ENCODE measurements at regions not wholly inside any gene's neighbourhood (a gene's known extent, or its start where the extent isn't known, plus 50 kb on each side); places are given as distances from the start of the nearest gene placed in this dataset.

DNA sequence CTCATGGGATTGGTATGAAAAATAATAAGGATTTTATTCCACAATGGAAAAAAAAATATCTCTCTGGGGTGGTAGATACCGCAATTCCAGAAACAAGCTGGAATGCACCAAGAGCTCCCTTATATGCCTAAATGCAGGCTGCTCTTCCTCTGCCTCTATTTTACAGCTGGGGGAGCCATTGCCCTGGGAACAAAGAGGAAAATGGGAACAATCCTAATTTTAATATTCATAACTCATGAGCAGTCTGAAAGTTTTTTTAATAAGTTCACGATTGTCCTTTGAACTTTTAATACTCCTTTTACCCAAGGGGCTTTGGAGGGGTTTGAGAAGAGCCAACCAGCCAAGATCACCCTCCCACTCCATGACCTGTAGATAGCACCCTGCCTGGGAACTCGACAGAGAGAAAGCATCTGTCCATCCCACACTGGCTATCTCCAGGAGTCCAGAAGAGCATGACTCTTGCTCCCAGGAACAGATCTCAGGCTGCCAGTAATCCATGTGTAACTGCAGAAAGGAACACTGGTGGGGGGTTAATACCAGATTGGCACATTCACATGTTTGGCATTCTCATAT lies 74.7 kb downstream of the CD83 start:
- 54 to 68% (median 65%) methylated on average over 3 of the region's 3 CpGs for WGBS, 3 donors
- no peaks in the 10 kb centered on the region for H3K9me3 ChIP-seq
- DNase-seq (no peak), ATAC-seq (no peak)
- no peaks in the 10 kb centered on the region for H3K27me3 ChIP-seq (ENCODE audit: insufficient read depth in 3 of 3, low read length in 2 of 3)
- H3K4me1 ChIP-seq: no peaks in the 10 kb centered on the region
- no peak overlapping the region for H3K27ac ChIP-seq
- no peaks in the 10 kb centered on the region for H3K36me3 ChIP-seq (ENCODE audit: insufficient read depth in 1 of 2, low read depth in 1 of 2)
- intact Hi-C loops (cut with DNase I): no loop called here
- no peak overlapping the region for H3K4me3 ChIP-seq
- TF ChIP-seq, protein P1, sequence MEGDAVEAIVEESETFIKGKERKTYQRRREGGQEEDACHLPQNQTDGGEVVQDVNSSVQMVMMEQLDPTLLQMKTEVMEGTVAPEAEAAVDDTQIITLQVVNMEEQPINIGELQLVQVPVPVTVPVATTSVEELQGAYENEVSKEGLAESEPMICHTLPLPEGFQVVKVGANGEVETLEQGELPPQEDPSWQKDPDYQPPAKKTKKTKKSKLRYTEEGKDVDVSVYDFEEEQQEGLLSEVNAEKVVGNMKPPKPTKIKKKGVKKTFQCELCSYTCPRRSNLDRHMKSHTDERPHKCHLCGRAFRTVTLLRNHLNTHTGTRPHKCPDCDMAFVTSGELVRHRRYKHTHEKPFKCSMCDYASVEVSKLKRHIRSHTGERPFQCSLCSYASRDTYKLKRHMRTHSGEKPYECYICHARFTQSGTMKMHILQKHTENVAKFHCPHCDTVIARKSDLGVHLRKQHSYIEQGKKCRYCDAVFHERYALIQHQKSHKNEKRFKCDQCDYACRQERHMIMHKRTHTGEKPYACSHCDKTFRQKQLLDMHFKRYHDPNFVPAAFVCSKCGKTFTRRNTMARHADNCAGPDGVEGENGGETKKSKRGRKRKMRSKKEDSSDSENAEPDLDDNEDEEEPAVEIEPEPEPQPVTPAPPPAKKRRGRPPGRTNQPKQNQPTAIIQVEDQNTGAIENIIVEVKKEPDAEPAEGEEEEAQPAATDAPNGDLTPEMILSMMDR (IDR thresholded peaks at IDR 0.05): no peak

DNA sequence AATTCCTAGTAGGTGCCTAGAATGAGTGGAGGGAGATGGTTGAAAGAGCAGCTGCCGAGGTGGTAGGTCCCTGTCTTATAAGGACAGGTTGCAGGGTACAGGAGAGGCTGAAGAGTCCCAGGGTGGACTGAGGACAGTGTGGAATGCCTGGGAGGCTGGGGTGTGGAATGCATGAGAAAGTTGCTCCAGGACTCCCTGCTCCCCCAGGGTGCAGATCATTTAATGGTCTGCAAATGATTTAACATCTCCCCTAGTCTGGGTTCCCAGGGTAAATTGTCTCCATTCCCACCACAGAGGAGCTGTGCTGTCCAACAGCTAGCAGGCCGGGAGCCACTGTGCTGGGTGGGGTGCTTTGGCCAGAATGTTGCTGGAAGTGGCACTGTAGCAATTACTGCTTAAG lies 76.0 kb downstream of the CD83 start:
- 70 to 81% (median 79%) methylated on average over 2 of the region's 2 CpGs for WGBS, 3 donors
- Histone ChIP-seq H3K27ac (no peak overlapping the region), H3K27me3 (ENCODE audit: insufficient read depth in 3 of 3, low read length in 2 of 3) (no peaks in the 10 kb centered on the region), H3K9me3 (no peaks in the 10 kb centered on the region), H3K4me1 (no peaks in the 10 kb centered on the region), H3K4me3 (no peak overlapping the region), H3K36me3 (ENCODE audit: insufficient read depth in 1 of 2, low read depth in 1 of 2) (no peaks in the 10 kb centered on the region)
- TF ChIP-seq, protein P1 (IDR thresholded peaks at IDR 0.05): no peak
- ATAC-seq: no peak
- no peak for DNase-seq
- intact Hi-C loops (cut with DNase I): no loop called here

DNA sequence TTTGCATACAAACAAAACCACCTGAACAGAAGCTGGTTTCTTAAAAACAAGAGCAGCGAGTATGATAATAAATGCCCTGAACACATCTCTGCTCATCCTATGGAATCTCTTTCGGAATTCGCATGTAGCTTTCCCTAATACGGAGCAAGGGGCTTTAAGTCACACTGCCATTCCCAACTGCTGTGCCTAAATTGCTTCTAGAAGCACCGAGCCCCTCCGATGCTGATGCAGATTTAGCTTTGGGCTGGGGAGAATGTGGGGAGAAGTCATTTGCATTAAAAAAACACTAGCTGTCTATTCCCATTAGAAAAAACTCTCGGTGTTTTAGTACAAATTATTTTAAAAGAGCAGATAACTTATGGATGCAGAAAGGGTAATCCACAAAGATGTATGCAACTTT lies 76.9 kb downstream of the CD83 start:
- ATAC-seq: no peak
- no peak for DNase-seq
- TF ChIP-seq, protein P1 (IDR thresholded peaks at IDR 0.05): no peak

DNA sequence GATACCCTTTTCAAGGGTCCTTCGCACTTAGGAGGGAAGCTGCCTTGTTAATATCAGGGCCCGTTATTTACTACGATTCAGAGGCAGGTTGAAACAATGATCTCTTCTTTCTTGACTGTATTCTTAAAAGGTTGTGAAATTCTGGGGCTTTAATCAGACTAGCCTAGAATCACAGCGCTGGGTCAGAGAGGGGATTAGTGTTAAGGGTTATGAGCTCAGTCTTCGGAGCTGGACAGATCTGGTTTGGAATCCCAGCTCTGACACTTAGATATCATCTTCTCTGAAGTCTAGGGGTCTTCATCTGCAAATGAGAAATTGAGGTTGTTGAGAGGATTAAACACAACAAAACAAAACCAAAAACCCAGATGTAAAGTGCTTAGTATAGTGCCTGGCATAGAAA lies 77.4 kb downstream of the CD83 start:
- 69 to 79% (median 76%) methylated on average over 5 of the region's 5 CpGs for WGBS, 3 donors
- no peaks in the 10 kb centered on the region for H3K36me3 ChIP-seq (ENCODE audit: insufficient read depth in 1 of 2, low read depth in 1 of 2)
- ATAC-seq (no peak), DNase-seq (no peak)
- intact Hi-C loops (cut with DNase I): no loop called here
- no peak overlapping the region for H3K27ac ChIP-seq
- no peaks in the 10 kb centered on the region for H3K4me1 ChIP-seq
- H3K4me3 ChIP-seq: no peak overlapping the region
- H3K9me3 ChIP-seq: no peaks in the 10 kb centered on the region
- TF ChIP-seq, protein P1 (IDR thresholded peaks at IDR 0.05): no peak
- H3K27me3 ChIP-seq (ENCODE audit: insufficient read depth in 3 of 3, low read length in 2 of 3): no peaks in the 10 kb centered on the region

More for the DNA sequence above, 76.9 kb downstream of the CD83 start:
- no peaks in the 10 kb centered on the region for H3K27me3 ChIP-seq (ENCODE audit: insufficient read depth in 3 of 3, low read length in 2 of 3)
- H3K9me3 ChIP-seq: no peaks in the 10 kb centered on the region
- intact Hi-C loops (cut with DNase I): no loop called here
- 60 to 67% (median 67%) methylated on average over 7 of the region's 7 CpGs for WGBS, 3 donors
- no peak overlapping the region for H3K4me3 ChIP-seq
- no peaks in the 10 kb centered on the region for H3K36me3 ChIP-seq (ENCODE audit: insufficient read depth in 1 of 2, low read depth in 1 of 2)
- no peak overlapping the region for H3K27ac ChIP-seq
- no peaks in the 10 kb centered on the region for H3K4me1 ChIP-seq

DNA sequence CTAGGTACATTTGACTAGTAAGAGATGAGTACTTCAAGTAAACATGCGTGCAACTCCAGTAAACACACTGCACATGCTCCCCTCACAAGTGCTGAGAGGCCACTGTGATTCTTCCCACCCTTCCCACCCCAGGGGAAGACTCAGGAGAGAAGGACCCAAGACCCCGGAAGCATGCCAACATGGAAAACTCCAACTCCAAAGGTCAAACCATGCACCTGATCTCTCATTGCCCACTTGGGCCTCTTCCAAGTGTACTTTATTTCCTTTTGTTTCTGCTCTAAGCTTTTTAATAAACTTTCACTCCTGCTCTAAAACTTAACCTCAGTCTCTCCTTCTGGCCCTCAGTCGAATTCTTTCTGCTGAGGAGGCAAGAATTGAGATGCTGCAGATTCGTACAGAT lies 78.5 kb downstream of the CD83 start:
- Histone ChIP-seq H3K27me3 (ENCODE audit: insufficient read depth in 3 of 3, low read length in 2 of 3) (peaks cover 0 to 2% (median 0%) of the 10 kb centered on the region in 3 donors), H3K9me3 (no peaks in the 10 kb centered on the region), H3K4me1 (no peaks in the 10 kb centered on the region), H3K36me3 (ENCODE audit: insufficient read depth in 1 of 2, low read depth in 1 of 2) (no peaks in the 10 kb centered on the region), H3K27ac (no peak overlapping the region), H3K4me3 (no peak overlapping the region)
- TF ChIP-seq, protein P1 (IDR thresholded peaks at IDR 0.05): no peak
- DNase-seq (no peak), ATAC-seq (no peak)
- intact Hi-C loops (cut with DNase I): no loop called here
- WGBS, 3 donors: 88 to 95% (median 92%) methylated on average over 4 of the region's 4 CpGs
